ENCODE measurements at regions not wholly inside any gene's neighbourhood (a gene's known extent, or its start where the extent isn't known, plus 50 kb on each side); places are given as distances from the start of the nearest gene placed in this dataset.

- H3K4me3 ChIP-seq, result no peak overlapping the region
- no peaks in the 10 kb centered on the region for H3K9me3 ChIP-seq
- H3K9ac ChIP-seq, result no peak overlapping the region
- no peaks in the 10 kb centered on the region for H3K27me3 ChIP-seq
- no peaks in the 10 kb centered on the region for H4K20me1 ChIP-seq
- no peaks in the 10 kb centered on the region for H3K36me3 ChIP-seq
- no peak for TF ChIP-seq Cebpa-rat (IDR thresholded peaks at IDR 0.05)
- no peaks in the 10 kb centered on the region for H3K4me1 ChIP-seq
- no peak overlapping the region for H3K4me2 ChIP-seq
- H3K27ac ChIP-seq, result no peak overlapping the region
Measured at GRCh38 chr6:90650041-90650940, 63.4 kb upstream of the MAP3K7 start.

DNA sequence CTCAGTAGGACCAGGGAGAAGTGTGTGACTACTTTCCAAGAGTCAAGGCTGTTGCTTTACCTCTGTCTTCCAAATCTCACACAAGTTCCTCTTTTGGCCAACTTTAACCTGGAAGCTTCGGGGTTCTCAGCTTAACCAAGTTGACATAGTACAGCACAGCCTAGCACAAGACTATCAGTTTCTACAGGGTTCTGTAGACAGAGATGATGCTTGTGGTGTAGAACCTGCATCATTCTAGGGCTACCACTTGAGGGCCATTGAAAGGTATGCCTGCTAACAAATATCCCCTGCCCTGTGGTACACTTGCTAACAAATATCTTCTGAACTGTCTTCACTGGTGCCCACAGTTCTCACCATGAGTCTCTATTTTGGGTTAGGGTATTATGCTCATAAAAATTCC, 62.0 kb upstream of the MAP3K7 start:
- Histone ChIP-seq H4K20me1 (no peaks in the 10 kb centered on the region), H3K9me3 (no peaks in the 10 kb centered on the region), H3K36me3 (no peaks in the 10 kb centered on the region), H3K9ac (no peak overlapping the region), H3K4me3 (no peak overlapping the region), H3K4me1 (no peaks in the 10 kb centered on the region), H3K27me3 (no peaks in the 10 kb centered on the region), H3K27ac (no peak overlapping the region), H3K4me2 (no peak overlapping the region)
- TF ChIP-seq Cebpa-rat (IDR thresholded peaks at IDR 0.05), result no peak

- Histone ChIP-seq H3K9ac (no peak overlapping the region), H3K27me3 (no peaks in the 10 kb centered on the region), H3K36me3 (no peaks in the 10 kb centered on the region), H4K20me1 (no peaks in the 10 kb centered on the region), H3K9me3 (no peaks in the 10 kb centered on the region), H3K4me1 (no peaks in the 10 kb centered on the region), H3K4me2 (no peak overlapping the region), H3K4me3 (no peak overlapping the region), H3K27ac (no peak overlapping the region)
- TF ChIP-seq Cebpa-rat (IDR thresholded peaks at IDR 0.05), result no peak
Measured at GRCh38 chr6:90646940-90647339, 60.1 kb upstream of the MAP3K7 start.

- no peaks in the 10 kb centered on the region for H3K27me3 ChIP-seq
- no peak overlapping the region for H3K4me3 ChIP-seq
- H3K9me3 ChIP-seq, result no peaks in the 10 kb centered on the region
- H4K20me1 ChIP-seq, result no peaks in the 10 kb centered on the region
- TF ChIP-seq Cebpa-rat (IDR thresholded peaks at IDR 0.05), result no peak
- H3K27ac ChIP-seq, result no peak overlapping the region
- no peaks in the 10 kb centered on the region for H3K4me1 ChIP-seq
- H3K36me3 ChIP-seq, result no peaks in the 10 kb centered on the region
- H3K4me2 ChIP-seq, result no peak overlapping the region
- no peak overlapping the region for H3K9ac ChIP-seq
Measured at GRCh38 chr6:90645634-90646033, 58.8 kb upstream of the MAP3K7 start.

GRCh38 chr6:90644492-90644891, 57.6 kb upstream of the MAP3K7 start:
- Histone ChIP-seq H3K9ac (no peak overlapping the region), H3K4me2 (no peak overlapping the region), H3K9me3 (no peaks in the 10 kb centered on the region), H3K4me3 (no peak overlapping the region), H4K20me1 (no peaks in the 10 kb centered on the region), H3K4me1 (no peaks in the 10 kb centered on the region), H3K36me3 (no peaks in the 10 kb centered on the region), H3K27me3 (no peaks in the 10 kb centered on the region), H3K27ac (no peak overlapping the region)
- no peak for TF ChIP-seq Cebpa-rat (IDR thresholded peaks at IDR 0.05)

DNA sequence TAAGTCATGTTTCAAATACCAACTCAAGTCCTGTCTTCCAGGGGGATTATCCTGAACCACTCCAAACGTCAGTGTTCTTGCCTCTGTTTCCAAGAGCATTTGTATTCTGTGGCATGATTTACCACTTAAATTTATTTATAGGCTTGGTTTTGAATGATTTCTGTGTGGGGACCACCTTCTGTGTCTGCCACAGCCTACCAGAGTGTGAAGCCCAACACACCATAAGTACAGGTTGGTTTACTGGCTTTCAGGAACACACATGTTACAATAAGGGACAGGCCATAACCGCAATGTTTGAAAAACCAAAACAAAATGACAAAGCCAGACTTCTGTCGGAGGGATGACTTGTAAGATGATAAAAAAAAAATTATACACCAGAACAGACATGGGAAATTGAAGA, 56.5 kb upstream of the MAP3K7 start:
- Histone ChIP-seq H3K9ac (no peak overlapping the region), H3K4me3 (no peak overlapping the region), H4K20me1 (no peaks in the 10 kb centered on the region), H3K27ac (no peak overlapping the region), H3K27me3 (no peaks in the 10 kb centered on the region), H3K4me2 (no peak overlapping the region), H3K4me1 (no peaks in the 10 kb centered on the region), H3K36me3 (no peaks in the 10 kb centered on the region), H3K9me3 (no peaks in the 10 kb centered on the region)
- no peak for TF ChIP-seq Cebpa-rat (IDR thresholded peaks at IDR 0.05)

GRCh38 chr6:90637320-90637719, 50.4 kb upstream of the MAP3K7 start:
- no peak overlapping the region for H3K9ac ChIP-seq
- peaks cover 12% of the 10 kb centered on the region for H3K9me3 ChIP-seq
- no peaks in the 10 kb centered on the region for H3K27me3 ChIP-seq
- no peak overlapping the region for H3K4me3 ChIP-seq
- H4K20me1 ChIP-seq, result no peaks in the 10 kb centered on the region
- H3K4me1 ChIP-seq, result no peaks in the 10 kb centered on the region
- no peak overlapping the region for H3K4me2 ChIP-seq
- no peaks in the 10 kb centered on the region for H3K36me3 ChIP-seq
- no peak for TF ChIP-seq Cebpa-rat (IDR thresholded peaks at IDR 0.05)
- H3K27ac ChIP-seq, result no peak overlapping the region

Measured in BLaER1 (cell line).